Keratinocyte (primary cell): ENCODE measurements at regions not wholly inside any gene's neighbourhood (a gene's known extent, or its start where the extent isn't known, plus 50 kb on each side); places are given as distances from the start of the nearest gene placed in this dataset.

Experiments
- CTCF ChIP-seq, 3 experiments: IDR thresholded peaks in 1 of 3; conservative IDR thresholded peaks in 1 of 3; optimal IDR thresholded peaks in 1 of 3; 2 replicates in 2 of 3; 3 replicates in 1 of 3; pipeline versions ENCODE3 to v1.5.1; 2011; ENCODE audit warnings: low read length in 3 of 3, mild to moderate bottlenecking in 3 of 3, moderate library complexity in 2 of 3, control low read depth in 1 of 3, inconsistent platforms in 1 of 3; ENCODE audit not compliant: insufficient read depth in 2 of 3; ENCODE audit errors: extremely low read depth in 1 of 3
- EZH2 ChIP-seq: IDR thresholded peaks from one replicate; pipeline ENCODE4 v1.6.1; 2012; ENCODE audit warnings: inconsistent platforms, mild to moderate bottlenecking, low read length, moderate library complexity

GRCh38 chr12:11497995-11498394, 102.6 kb upstream of the PRB2 start:
- TF ChIP-seq CTCF (optimal IDR thresholded peaks at IDR 0.05 in 1 of 3, IDR thresholded peaks at IDR 0.05 in 1 of 3, conservative IDR thresholded peaks at IDR 0.05 in 1 of 3; ENCODE audit: extremely low read depth in 1 of 3, insufficient read depth in 2 of 3, low read length in 3 of 3): no peak
- no peak for TF ChIP-seq EZH2
